GM18511 (cell line): ENCODE measurements at regions not wholly inside any gene's neighbourhood (a gene's known extent, or its start where the extent isn't known, plus 50 kb on each side); places are given as distances from the start of the nearest gene placed in this dataset.
"Not testable (repeated sequence)": the region's sequence is repeated elsewhere in the genome, so short reads cannot be mapped to it uniquely, and the experiment has no call there.

ENCODE experiments used
- ATAC-seq: cut with Tn5 transposase; IDR thresholded peaks from one replicate; pipeline ENCODE4 v1.9.1; 2021; ENCODE audit warnings: mild to moderate bottlenecking, moderate library complexity; ENCODE audit not compliant: unreplicated experiment

DNA sequence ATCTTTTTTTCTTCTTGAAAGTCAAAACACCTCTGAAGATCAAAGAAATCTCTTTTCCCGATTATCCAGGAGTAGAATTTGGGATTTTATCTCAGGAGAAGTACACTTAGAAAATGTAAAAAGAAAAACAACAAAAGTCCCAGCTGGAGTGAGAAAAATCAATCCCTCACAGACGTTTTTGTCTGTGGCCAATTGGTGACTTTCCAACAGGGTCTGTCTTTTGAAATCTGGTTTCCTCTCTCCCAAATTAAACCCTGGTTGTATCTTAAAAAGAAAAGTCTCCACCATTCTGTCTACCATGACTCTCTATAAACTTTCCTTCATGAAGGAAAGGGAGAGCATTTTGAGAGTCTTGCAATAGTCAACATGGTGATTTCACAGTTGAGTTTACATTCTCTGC, 88.1 kb downstream of the DACT1 start:
- ATAC-seq, result no peak

DNA sequence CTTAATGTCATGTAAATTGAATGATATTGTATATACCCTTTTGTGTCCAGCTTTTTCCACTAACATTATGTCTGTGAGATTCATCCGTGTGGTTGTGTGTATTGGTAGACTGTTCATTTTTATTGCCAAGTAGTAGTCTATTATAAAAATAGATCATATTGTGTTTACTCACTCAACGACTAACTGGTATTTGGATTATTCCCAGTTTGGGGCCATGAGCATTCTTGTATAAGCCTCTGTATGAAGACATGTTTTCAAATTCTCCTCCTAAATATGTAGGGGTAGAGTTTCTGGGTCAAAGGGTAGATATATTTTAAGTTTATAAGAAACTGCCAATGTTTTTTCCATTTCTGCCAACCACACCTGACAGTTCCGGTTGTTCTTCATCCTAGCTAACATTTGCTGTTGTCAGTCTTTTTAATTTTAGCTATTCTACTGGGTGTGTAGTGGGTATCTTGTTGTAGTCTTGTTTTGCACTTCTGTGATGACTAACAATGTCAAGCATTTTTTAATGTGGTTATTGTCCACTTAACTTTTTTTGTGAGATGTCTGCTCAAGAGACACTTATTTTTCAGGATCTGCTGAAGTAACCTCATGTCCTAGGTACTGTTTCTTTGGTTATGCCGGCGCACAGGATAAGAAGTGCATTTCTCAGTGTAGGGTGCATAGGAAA, 93.2 kb downstream of the DACT1 start:
- ATAC-seq, result no peak

DNA sequence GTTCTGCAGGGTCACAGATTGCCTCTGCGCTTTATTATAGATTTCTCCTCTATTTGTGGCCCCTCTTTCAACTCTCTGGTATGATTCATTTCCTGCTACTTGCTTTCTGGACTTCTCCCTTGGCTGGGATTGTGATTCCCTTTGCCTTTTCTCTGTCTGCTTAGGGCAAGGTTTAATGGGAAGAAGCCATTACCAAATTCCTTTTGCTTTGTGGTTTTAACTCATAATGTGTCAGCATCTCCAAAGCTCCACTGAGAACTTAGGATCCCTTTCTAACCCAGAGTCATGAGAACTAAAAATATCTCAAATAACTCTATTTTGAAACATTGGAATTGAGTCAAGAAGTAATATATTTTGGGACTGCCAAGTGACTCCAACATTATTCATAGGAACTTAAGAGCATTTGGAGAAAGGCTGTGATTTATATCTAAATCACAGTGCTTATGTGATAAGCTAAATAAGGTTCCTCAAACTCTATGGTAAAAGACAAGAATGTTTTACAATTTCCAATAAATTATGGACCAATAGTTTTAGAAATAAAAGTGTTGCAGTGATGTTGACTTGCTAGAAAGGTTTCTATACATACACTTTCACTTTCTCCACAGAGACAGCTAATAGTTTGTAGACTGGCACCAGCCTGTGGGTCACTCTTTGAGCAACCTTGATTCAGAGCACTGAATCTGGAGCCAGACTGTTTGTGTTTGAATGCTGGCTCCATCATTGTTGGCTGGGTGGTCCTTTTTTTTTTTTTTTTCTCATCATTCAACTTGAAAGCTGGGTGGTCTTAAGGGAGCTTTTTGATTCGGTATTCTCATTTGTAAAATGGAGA, 93.9 kb downstream of the DACT1 start:
- ATAC-seq, result no peak

DNA sequence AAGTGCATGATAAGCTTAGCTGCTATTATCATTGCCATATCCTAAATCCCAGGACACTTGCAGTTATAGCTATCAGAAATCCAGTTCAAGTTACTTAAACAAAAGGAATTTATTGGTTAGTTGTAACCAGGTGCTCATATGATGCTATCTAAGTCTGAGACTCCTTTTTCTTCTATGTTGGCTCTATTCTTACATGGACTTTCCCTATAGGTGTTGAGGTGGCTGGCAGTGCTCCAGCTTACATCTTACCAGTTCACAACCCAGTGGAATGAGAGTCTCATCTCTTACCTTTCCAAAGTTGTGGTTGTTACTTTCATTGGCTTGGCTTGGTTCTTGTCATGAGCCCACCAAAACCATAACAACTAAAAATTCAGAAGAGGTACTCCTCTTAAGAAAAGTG, 94.6 kb downstream of the DACT1 start:
- no peak for ATAC-seq

DNA sequence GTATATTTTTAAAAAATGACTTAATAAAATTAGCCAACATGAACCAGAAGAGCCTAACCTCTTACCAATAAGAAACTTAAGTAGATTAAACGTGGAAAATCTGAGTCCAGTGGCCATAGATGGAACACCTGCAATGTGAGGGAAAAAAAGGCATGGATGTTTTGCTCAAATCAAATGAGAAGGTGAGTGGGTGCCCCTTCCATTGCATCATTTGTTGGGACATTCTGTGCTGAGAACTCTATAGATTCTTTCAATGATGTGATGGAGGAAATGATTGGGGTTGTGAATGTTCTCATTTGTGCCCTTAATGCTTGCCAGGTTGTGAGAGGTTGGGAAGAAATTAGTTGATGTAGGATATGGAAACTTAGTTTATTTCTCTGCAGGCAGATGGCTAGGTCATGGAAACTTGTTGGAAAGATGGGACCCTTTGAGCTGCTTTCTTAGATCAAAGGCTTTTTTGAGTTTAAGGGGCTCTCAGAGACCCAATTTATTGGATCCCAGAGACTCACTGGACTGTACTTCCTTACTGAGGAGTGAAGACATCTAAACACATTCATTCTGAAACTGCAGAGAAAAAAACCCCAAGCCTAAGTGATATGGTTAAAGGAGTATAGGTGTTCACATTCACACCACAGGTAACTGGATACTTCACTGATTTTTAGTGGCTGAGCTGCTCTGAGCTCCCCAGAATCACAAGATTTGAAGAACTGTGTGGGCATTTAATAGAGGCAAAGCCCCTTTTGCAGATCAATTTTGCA, 95.9 kb downstream of the DACT1 start:
- ATAC-seq, result peak; percentile 79

DNA sequence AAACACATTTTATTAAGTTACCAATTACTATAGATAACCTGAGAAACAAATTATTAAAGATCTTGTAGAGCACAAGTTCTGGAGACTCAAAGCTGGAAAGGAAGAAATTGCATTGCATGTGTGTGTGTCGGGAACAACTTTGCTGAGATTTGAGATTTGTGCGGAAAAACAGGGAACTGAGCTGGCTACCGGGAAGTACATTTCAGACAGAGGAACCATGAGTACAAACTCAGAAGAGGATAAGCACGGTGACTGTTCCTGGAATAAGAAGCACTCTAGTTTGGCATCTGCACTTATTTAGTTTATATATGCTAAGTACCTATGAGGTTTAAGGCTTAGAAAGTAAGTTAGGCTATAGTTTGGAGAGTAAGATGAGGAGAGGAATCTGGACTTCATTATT, 97.8 kb downstream of the DACT1 start:
- no peak for ATAC-seq

DNA sequence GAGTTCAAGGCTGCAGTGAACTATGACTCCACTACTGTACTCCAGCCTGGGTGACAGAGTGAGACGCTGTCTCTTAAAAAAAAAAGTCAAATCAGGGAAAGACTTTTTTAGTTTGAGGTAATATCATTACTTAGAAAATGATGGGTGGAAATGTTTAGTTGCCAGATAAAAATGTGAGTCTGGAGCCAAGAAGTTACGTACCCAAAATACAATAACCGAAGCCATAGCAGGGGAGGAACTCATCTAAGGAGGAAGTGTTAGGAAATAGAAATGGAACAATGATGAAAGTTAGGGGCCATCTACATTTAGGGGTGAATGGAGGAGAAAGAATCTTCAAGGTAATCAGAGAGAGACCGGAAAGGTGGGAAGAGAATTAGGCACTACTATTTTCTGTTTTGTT, 98.8 kb downstream of the DACT1 start:
- no peak for ATAC-seq

DNA sequence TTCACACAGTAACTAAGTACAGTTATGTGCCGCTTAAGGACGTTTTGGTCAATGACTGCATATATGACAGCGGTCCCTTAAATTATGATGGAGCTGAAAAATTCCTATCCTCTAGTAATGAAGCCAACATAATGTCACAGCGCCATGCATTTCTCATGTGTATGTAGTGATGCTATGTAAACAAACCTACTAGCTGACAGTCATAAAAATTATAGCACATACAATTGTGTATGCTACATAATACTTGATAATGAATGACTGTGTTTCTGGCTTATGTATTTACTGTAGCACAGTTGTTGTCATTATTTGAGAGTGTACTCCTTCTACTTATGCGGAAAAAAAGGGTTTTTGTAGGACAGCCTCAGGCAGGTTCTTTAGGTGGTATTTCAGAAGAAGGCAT, 99.7 kb downstream of the DACT1 start:
- no peak for ATAC-seq

DNA sequence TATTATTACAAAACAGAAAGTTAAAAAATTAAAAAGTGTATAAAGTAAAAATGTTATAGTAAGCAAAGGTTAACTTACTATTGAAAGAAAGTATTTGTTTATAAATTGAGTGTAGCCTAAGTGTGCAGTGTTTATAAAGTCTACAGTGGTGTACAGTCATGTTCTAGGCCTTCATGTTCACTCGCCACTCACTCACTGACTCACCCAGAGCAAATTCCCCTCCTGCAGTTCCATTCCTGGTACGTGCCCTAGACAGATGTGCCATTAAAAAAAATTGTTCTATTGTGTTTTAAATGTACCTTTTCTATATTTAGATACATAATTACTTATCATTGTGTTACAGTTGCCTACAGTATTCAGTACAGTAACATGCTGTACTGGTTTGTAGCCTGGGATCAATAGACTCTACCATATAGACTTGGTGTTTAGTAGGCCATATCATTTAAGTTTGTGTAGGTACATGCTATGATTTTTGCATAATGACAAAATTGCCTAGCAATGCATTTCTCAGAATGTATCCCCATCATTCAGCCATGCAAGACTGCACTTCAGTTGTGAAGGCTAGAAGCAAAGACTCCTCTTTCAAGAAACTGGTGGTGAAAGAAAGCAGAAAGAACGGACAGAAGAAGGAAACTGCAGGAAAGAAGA, 100.6 kb downstream of the DACT1 start:
- ATAC-seq, result no peak

DNA sequence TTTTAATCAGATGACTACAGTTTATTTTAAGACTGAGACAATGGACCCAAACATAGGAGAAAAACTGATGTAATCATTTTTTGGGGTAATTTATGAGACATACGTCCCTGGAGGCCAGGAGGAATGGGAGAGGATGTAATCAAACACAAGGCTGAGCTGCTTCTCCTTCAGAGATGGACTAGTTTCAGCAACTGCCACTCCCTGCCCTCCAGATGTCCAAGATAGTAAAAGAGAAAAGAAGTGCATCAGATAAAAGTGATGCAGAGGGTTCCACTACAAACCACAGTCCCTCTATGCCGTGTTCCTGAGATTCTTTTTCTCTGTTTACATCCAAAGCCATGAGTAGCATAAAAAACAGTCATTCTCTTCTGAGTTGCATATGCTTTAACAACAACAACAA, 101.1 kb downstream of the DACT1 start:
- ATAC-seq, result no peak

DNA sequence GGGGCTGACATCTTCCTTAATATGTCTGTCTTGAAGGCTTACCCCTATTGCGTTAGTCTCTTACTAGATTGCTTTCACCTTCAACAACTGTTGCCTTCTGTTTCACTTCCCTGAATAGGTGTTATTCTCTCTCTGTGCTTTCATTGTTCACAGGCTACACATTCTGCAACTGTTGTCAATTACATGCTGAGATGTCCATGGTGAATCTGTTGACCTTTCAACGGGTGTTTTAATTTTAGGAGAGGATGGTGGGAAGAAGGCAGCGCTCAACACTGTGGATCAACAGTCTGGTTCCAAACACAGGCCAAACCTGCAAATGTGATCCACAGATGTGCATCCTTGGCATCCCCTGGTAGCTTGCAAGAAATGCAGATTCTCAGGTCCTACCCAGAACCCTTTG, 101.9 kb downstream of the DACT1 start:
- peak; percentile 94 for ATAC-seq

DNA sequence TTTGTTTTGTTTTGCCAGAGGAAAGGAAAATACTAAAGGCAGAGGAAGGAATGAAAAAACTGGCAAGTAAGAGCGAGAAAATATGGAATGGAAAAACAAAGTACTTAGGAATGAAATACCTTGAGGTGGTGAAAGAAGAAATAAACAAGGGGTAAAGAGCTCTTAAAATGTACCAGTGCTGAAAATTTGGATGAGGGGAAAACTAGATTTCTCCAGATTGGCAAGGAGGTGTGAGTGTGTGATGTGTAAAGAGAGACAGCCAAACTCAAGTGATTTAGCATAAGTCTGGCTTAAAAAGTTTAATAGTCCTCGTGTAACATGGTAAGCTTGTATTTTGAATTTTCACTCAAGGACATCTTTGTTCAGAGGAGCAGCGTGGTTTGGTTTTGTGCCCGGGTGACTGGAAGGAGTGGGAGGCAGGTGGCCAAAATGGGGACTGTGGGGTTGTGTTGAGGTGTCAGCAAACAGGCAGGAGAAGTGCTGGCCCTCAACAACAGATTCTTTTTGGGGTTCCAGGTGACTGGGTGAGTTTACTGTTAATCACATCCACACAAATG, 102.7 kb downstream of the DACT1 start:
- no peak for ATAC-seq

DNA sequence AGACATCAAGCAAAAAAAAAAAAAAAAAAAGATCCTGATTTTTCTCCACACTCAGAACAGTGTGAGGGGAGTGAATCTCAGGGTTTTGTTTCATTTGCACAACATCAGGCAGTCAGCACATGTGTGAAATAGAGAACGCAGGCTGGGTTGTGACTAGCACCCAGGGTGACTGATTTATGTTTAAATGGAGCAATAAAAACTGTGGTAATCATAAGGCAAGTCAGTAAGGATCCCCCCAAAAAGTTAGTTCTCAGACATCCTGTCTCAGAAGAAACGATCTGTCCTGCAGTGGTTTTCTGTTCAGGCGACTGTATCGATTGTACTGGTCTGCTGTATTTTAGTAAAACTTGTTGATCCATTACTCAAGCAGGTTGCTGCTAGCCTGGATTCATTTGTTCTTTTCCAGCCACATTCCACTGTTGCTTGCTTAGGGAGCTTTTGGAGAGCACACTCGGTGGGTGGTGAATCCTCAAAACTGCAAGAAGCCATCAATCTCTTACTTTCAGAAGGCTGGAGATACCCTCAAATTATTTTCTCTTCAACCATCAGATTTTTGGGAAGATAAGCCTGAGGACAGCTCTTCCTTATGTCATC, 107.1 kb downstream of the DACT1 start:
- ATAC-seq, result no peak

DNA sequence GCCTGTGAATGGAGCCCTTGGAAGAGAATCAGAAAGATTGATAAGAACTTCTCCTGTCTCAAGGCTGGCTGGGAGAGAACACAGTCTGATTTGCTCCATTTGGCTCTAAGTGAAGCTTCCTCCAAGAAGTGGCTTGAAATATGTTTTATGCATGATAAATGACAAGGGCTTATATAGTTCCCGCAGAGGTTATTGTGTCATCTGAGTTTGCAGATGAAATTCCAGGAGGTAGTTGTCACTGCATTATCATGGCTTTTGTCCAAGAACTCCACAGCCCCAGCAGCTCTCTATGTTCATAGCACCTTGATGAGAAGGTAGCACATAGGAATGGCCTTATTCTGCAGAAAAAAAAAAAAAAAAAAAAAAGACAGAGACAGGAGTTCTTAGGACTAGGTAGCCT, 108.5 kb downstream of the DACT1 start:
- no peak for ATAC-seq

DNA sequence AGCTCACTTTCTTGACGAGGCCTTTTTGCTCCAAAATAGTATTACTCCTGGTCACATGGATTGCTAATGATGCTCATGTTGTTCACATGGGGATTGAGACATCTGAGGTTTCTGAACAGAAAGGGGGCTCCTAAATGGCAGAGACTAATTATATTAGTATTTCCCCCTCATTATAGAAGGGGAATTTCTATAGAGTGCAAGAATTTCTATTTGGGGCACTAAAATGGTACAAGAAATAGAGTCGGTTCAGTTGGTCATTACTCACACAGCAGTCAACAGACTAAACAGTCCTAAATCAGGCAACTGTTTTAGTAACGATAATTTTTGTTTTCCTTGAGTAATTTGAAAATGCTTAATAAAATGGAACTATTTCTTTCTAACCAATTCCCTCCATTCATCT, 108.9 kb downstream of the DACT1 start:
- no peak for ATAC-seq

DNA sequence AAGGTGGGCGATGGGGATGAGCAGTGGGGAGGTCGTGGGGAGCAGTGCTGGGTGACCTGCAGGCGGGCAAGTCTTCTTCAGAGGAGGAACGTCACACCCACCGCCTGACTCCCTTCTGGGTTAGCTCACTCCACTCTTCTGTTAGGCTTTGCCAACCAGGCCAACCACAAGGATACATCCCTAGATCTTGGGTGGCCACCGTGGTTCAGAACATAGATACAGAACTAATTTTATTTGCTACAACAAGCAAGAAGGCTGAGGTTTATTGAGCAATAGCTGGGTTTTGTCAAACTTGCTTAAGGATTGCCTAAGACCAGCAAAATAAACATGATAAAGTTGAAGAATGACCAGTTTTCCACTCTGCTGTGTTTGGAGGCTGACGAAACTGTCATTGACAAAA, 109.4 kb downstream of the DACT1 start:
- no peak for ATAC-seq

DNA sequence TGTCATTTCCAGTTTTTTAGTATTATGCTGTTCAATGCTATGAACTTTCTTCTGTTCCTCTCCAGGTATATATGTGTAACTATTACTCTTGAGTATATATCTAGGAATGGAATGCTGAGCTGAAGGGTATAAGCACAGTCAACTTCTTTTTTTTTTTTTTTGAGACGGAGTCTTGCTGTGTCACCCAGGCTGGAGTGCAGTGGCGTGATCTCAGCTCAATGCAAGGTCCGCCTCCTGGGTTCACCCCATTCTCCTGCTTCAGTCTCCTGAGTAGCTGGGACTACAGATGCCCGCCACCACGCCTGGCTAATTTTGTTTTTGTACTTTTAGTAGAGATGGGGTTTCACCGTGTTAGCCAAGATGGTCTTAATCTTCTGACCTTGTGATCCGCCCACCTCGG, 110.5 kb downstream of the DACT1 start:
- not testable (repeated sequence) for ATAC-seq

DNA sequence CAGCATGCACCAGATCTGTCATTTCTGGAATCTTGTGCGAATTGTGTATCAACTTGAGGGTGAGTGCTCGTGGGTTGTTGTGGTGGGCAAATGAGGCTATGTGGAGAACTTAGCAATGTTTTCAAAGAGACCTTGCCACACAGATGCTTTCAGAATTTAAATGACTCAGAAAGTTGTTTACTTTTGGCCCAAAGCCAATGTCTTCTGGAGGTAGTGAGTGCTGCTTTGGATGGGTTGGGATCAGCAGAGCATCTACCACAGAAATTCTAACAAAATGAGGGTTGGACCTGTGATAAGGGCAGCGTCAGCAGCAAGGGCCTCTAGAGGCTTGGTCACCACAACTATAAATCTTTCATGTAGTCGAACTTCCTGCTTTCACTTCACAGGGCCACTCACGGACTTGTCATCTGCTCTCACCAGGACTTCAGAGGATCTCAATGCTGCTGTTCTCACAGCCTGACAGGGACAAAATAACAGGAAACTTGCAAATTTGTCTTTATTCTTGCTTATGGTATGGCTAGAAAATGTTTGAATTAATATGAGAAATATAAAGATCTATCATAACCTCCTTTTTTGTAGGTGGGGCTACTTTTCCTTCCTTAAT, 111.4 kb downstream of the DACT1 start:
- peak; percentile 92 for ATAC-seq

DNA sequence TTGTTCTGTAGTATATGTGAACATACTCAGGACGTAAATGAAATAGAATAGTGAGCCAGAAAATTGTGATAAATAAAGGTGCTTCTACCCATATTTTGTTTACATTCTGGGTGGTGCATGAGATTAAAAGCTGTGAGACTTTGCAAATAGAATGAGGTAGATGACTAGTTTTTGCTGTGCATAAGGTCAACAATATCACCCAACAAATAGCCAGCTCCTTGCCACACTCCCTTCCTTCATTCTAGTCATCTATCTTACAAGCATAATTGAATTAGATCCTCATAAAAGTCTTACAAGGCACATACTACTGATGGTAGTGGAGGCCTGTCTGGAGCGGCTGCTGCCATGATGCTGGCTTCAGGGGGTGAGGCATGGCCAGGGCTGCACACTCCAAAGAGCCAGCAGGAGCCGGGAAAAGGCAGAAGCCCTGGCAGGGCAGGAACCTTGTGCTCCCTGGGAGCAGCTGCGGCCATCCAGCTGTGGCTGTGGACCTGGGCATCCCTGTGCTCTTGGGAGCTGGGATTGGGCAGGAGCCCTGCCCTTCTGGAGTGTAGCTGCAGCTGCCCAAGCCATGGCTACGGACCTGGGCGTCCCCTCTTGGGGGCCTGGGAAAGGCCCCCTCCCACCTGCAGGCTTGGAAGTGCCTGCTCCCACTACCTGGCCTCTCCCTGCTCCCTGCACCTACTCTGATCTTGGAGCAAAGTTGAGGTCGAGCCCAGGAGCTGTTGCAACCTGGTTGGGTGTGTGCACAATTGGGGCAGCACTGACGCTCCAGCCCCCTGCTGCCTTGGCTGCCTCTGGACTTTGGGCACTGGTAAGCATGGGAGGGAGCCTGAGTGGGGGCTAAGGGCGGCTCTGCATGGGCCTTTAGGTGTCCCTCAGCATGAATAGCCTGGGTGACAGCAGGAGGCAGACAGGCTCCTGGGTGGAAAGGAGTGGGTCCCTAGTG, 112.8 kb downstream of the DACT1 start:
- ATAC-seq, result no peak
